ENCODE measurements at regions not wholly inside any gene's neighbourhood (a gene's known extent, or its start where the extent isn't known, plus 50 kb on each side); places are given as distances from the start of the nearest gene placed in this dataset.

GRCh38 chr4:38236503-38236902, 276.3 kb downstream of the PTTG2 start:
- no peak for TF ChIP-seq GATA3 (IDR thresholded peaks at IDR 0.05; ENCODE audit: low read depth, low read length)
- TF ChIP-seq GATA2 (IDR thresholded peaks at IDR 0.05; ENCODE audit: low read depth, low read length), result no peak

Data from SH-SY5Y (cell line).